T-helper 2 cell treated with Interferon-gamma antibody and Interleukin-4, amounts not matched to agents 100 ng/mL and 5 ng/mL, for 36 hours (primary cell): ENCODE measurements at regions not wholly inside any gene's neighbourhood (a gene's known extent, or its start where the extent isn't known, plus 50 kb on each side); places are given as distances from the start of the nearest gene placed in this dataset.

Experiments used
- intact Hi-C: fragments of 100-400 bp; cut with micrococcal nuclease; formaldehyde crosslinking; loops from one replicate; pipeline ENCODE4 v1.15.1; 2023

- intact Hi-C loops: no loop called here
These were observed 742.0 kb upstream of the LRRTM4 start for GRCh38 chr2:78264130-78264529.

GRCh38 chr2:78281164-78281563, 744.3 kb upstream of the REG3G start:
- intact Hi-C loops: no loop called here

GRCh38 chr2:78290581-78291214, 734.8 kb upstream of the REG3G start:
- intact Hi-C loops: no loop called here

GRCh38 chr2:78293768-78294167, 731.7 kb upstream of the REG3G start:
- intact Hi-C loops: no loop called here

- intact Hi-C loops: no loop called here
These were observed 724.2 kb upstream of the REG3G start for GRCh38 chr2:78301166-78301789.

- intact Hi-C loops: no loop called here
These were observed 720.8 kb upstream of the REG3G start for GRCh38 chr2:78304678-78305077.

- intact Hi-C loops: no loop called here
These were observed 716.0 kb upstream of the REG3G start for GRCh38 chr2:78309460-78309859.

- intact Hi-C loops: no loop called here
These were observed 710.1 kb upstream of the REG3G start for GRCh38 chr2:78315368-78315767.

GRCh38 chr2:78318275-78318674, 707.2 kb upstream of the REG3G start:
- intact Hi-C loops: no loop called here

GRCh38 chr2:78330193-78330592, 695.3 kb upstream of the REG3G start:
- intact Hi-C loops: no loop called here

GRCh38 chr2:78351208-78351607, 674.3 kb upstream of the REG3G start:
- intact Hi-C loops: no loop called here

GRCh38 chr2:78353168-78353567, 672.3 kb upstream of the REG3G start:
- intact Hi-C loops: no loop called here

GRCh38 chr2:78355967-78356366, 669.5 kb upstream of the REG3G start:
- intact Hi-C loops: no loop called here

GRCh38 chr2:78383576-78383975, 641.9 kb upstream of the REG3G start:
- intact Hi-C loops: no loop called here

- intact Hi-C loops: no loop called here
These were observed 628.3 kb upstream of the REG3G start for GRCh38 chr2:78397198-78397597.

GRCh38 chr2:78407960-78408794, 617.3 kb upstream of the REG3G start:
- intact Hi-C loops: no loop called here

GRCh38 chr2:78408795-78409118, 616.7 kb upstream of the REG3G start:
- intact Hi-C loops: no loop called here

- intact Hi-C loops: no loop called here
These were observed 614.2 kb upstream of the REG3G start for GRCh38 chr2:78411303-78411702.

- intact Hi-C loops: no loop called here
These were observed 608.7 kb upstream of the REG3G start for GRCh38 chr2:78416625-78417300.

- intact Hi-C loops: no loop called here
These were observed 608.1 kb upstream of the REG3G start for GRCh38 chr2:78417355-78417754.

- intact Hi-C loops: no loop called here
These were observed 607.5 kb upstream of the REG3G start for GRCh38 chr2:78418021-78418420.

- intact Hi-C loops: no loop called here
These were observed 605.4 kb upstream of the REG3G start for GRCh38 chr2:78420132-78420531.
